ENCODE measurements at regions not wholly inside any gene's neighbourhood (a gene's known extent, or its start where the extent isn't known, plus 50 kb on each side); places are given as distances from the start of the nearest gene placed in this dataset.
A peak's percentile ranks its signal among the peaks of the same experiment; 100 is the strongest.

- TF ChIP-seq CTCF (IDR thresholded peaks at IDR 0.05) (no peak), EZH2phosphoT487 (IDR thresholded peaks at IDR 0.05) (no peak), EZH2 (IDR thresholded peaks at IDR 0.05) (no peak)
- Histone ChIP-seq H3F3A (ENCODE audit: low read depth) (no peaks in the 10 kb centered on the region), H4K20me1 (ENCODE audit: low read depth) (no peaks in the 10 kb centered on the region), H3K4me1 (no peaks in the 10 kb centered on the region), H3K79me2 (ENCODE audit: low read depth) (no peaks in the 10 kb centered on the region), H3K9ac (no peak overlapping the region), H3K4me3 (no peak overlapping the region), H3K9me3 (ENCODE audit: low read depth) (no peaks in the 10 kb centered on the region), H3K27ac (no peak overlapping the region), H3K27me3 (no peaks in the 10 kb centered on the region), H3K4me2 (no peak overlapping the region), H3K36me3 (no peaks in the 10 kb centered on the region), H2AFZ (replicated peaks) (peak overlapping the region; percentile 1)
- H3K9me3 Mint-ChIP-seq: peaks cover 4% of the 10 kb centered on the region
- DNase-seq (ENCODE audit: low spot score): no peak
- H3K4me1 Mint-ChIP-seq: peaks cover 5% of the 10 kb centered on the region
- H3K36me3 Mint-ChIP-seq: no peaks in the 10 kb centered on the region
- no peak overlapping the region for H3K27ac Mint-ChIP-seq
- H3K4me3 Mint-ChIP-seq: no peak overlapping the region
- H3K27me3 Mint-ChIP-seq (ENCODE audit: insufficient read depth, low read depth): peaks cover 3% of the 10 kb centered on the region
Observed at GRCh38 chr1:56167596-56167995, 411.8 kb downstream of the PLPP3 start.

- no peaks in the 10 kb centered on the region for H3K4me1 ChIP-seq
- no peak overlapping the region for H3K4me3 Mint-ChIP-seq
- H4K20me1 ChIP-seq (ENCODE audit: low read depth): no peaks in the 10 kb centered on the region
- TF ChIP-seq EZH2 (IDR thresholded peaks at IDR 0.05): no peak
- no peak for TF ChIP-seq CTCF (IDR thresholded peaks at IDR 0.05)
- TF ChIP-seq EZH2phosphoT487 (IDR thresholded peaks at IDR 0.05): no peak
- no peak overlapping the region for H3K27ac ChIP-seq
- H3K9me3 Mint-ChIP-seq: peaks cover 6% of the 10 kb centered on the region
- H3K79me2 ChIP-seq (ENCODE audit: low read depth): no peaks in the 10 kb centered on the region
- H3K27me3 Mint-ChIP-seq (ENCODE audit: insufficient read depth, low read depth): peaks cover 3% of the 10 kb centered on the region
- H3K4me1 Mint-ChIP-seq: no peaks in the 10 kb centered on the region
- no peaks in the 10 kb centered on the region for H3K36me3 ChIP-seq
- no peak overlapping the region for H3K27ac Mint-ChIP-seq
- H2AFZ ChIP-seq (replicated peaks): no peak overlapping the region
- no peak overlapping the region for H3K4me2 ChIP-seq
- no peak overlapping the region for H3K4me3 ChIP-seq
- DNase-seq (ENCODE audit: low spot score): no peak
- no peaks in the 10 kb centered on the region for H3K36me3 Mint-ChIP-seq
- H3F3A ChIP-seq (ENCODE audit: low read depth): no peaks in the 10 kb centered on the region
- H3K9me3 ChIP-seq (ENCODE audit: low read depth): no peaks in the 10 kb centered on the region
- H3K9ac ChIP-seq: no peak overlapping the region
- no peaks in the 10 kb centered on the region for H3K27me3 ChIP-seq
Observed at GRCh38 chr1:56160773-56161315, 418.5 kb downstream of the PLPP3 start.

- H3K79me2 ChIP-seq (ENCODE audit: low read depth): no peaks in the 10 kb centered on the region
- Mint-ChIP-seq H3K4me3 (no peak overlapping the region), H3K36me3 (no peaks in the 10 kb centered on the region), H3K27me3 (ENCODE audit: insufficient read depth, low read depth) (peaks cover 6% of the 10 kb centered on the region), H3K9me3 (peaks cover 2% of the 10 kb centered on the region), H3K4me1 (peaks cover 8% of the 10 kb centered on the region), H3K27ac (no peak overlapping the region)
- no peaks in the 10 kb centered on the region for H3K27me3 ChIP-seq
- no peak overlapping the region for H3K4me3 ChIP-seq
- no peak overlapping the region for H3K27ac ChIP-seq
- peaks cover 14% of the 10 kb centered on the region for H3K4me1 ChIP-seq
- H2AFZ ChIP-seq (replicated peaks): no peak overlapping the region
- TF ChIP-seq EZH2 (IDR thresholded peaks at IDR 0.05) (no peak), CTCF (IDR thresholded peaks at IDR 0.05) (no peak), EZH2phosphoT487 (IDR thresholded peaks at IDR 0.05) (no peak)
- H3K4me2 ChIP-seq: no peak overlapping the region
- H3K9ac ChIP-seq: no peak overlapping the region
- H4K20me1 ChIP-seq (ENCODE audit: low read depth): no peaks in the 10 kb centered on the region
- H3F3A ChIP-seq (ENCODE audit: low read depth): no peaks in the 10 kb centered on the region
- H3K36me3 ChIP-seq: no peaks in the 10 kb centered on the region
- no peaks in the 10 kb centered on the region for H3K9me3 ChIP-seq (ENCODE audit: low read depth)
- no peak for DNase-seq (ENCODE audit: low spot score)
Observed at GRCh38 chr1:56156971-56157876, 422.1 kb downstream of the PLPP3 start.

Data from neural progenitor cell (in vitro differentiated cells).